Heart left ventricle (tissue), 16 donors: ENCODE measurements at regions not wholly inside any gene's neighbourhood (a gene's known extent, or its start where the extent isn't known, plus 50 kb on each side); places are given as distances from the start of the nearest gene placed in this dataset.

Source experiments
- ATAC-seq, 4 donors: fragments of 200-7000 bp; cut with Tn5 transposase; one replicate each; pipeline ENCODE4 v1.9.1; 2020 to 2022; ENCODE audit warnings: moderate library complexity in 4 of 4, mild to moderate bottlenecking in 3 of 4, moderate number of reproducible peaks in 1 of 4
- DNase-seq, 5 donors: peaks; one replicate each; pipeline ENCODE4 v3.0.0-alpha.2; 2020
- H3K27ac ChIP-seq, 12 donors: fragments of 200-600 bp; sonication (generic) in 4 of 12; one replicate each; pipeline versions ENCODE4 v1.5.0 to v1.8.0; 2016 to 2022; ENCODE audit warnings: mild to moderate bottlenecking in 2 of 12
- H3K27me3 ChIP-seq, 9 donors: fragments of 200-600 bp; sonication (generic) in 2 of 9; one replicate each; pipeline versions ENCODE4 v1.5.1 to v1.8.0; 2016 to 2022; ENCODE audit warnings: mild to moderate bottlenecking in 3 of 9
- H3K36me3 ChIP-seq, 9 donors: fragments of 200-600 bp; sonication (generic) in 2 of 9; one replicate each; pipeline versions ENCODE4 v1.5.0 to v1.8.0; 2018 to 2022; ENCODE audit warnings: mild to moderate bottlenecking in 2 of 9
- H3K4me1 ChIP-seq, 12 donors: fragments of 200-600 bp; sonication (generic) in 4 of 12; one replicate each; pipeline versions ENCODE4 v1.5.0 to v1.8.0; 2016 to 2022; ENCODE audit warnings: mild to moderate bottlenecking in 3 of 12
- H3K4me3 ChIP-seq, 12 donors: fragments of 200-600 bp; sonication (generic) in 4 of 12; one replicate each; pipeline versions ENCODE4 v1.5.0 to v1.8.0; 2017 to 2022; ENCODE audit warnings: mild to moderate bottlenecking in 9 of 12, moderate library complexity in 4 of 12
- H3K9me3 ChIP-seq, 12 donors: fragments of 200-600 bp; sonication (generic) in 4 of 12; one replicate each; pipeline versions ENCODE4 v1.5.0 to v1.8.0; 2016 to 2022; ENCODE audit warnings: mild to moderate bottlenecking in 1 of 12
- CTCF ChIP-seq, 12 donors: fragments of 200-600 bp; sonication (generic) in 4 of 12; IDR thresholded peaks; one replicate each; pipeline versions ENCODE4 v1.5.0 to v1.8.0; 2018 to 2022; ENCODE audit warnings: antibody characterized with exemption in 12 of 12, mild to moderate bottlenecking in 5 of 12
- POLR2A ChIP-seq, 2 donors: fragments of 450-650 bp; IDR thresholded peaks; one replicate each; pipeline ENCODE4 v1.6.1; 2017; ENCODE audit warnings: antibody characterized with exemption in 2 of 2, mild to moderate bottlenecking in 2 of 2, moderate library complexity in 2 of 2
- WGBS, 4 donors: extraction: QIAGEN DNeasy Blood & Tissue Kit in 2 of 4; methylation state at CpG; one replicate each; pipeline versions ENCODE4 v1.1.5 to v1.1.7; 2013 to 2018; 5-methylcytosine and 5-hydroxymethylcytosine counted together
- intact Hi-C, 10 donors: fragments of 100-400 bp; cut with DNase I; formaldehyde crosslinking; loops; one replicate each; pipeline versions ENCODE4 v1.11.1 to v1.14.2; 2022
- donor health status: ischemic (EF 13 %, LVEDD 7.1; RV severe dilation, severe dysfunction).
- donor health status: healthy with polysubstance abuse.
- donor health status: DM: no; HTN: yes; CAD: no.
- donor health status: DM: no; HTN: no; CAD: no.
- donor health status: ischemic (EF 25% LVEDD 6.9; RV normal size, moderate dysfunction).
- donor health status: ischemic (EF 25% LVEDD 5.7; RV mildly dilated, moderate dysfunction).
- donor health status: healthy.
- donor health status: DM: yes; HTN: yes; CAD: no.
- donor health status: ischemic (EF 35%, LVEDD 5.7; RV mildly dilated, moderate dysfunction).
- donor health status: nonischemic (EF 11% LVEDD 7.7; RV severe dilation, severe dysfunction).
- donor health status: DM: yes; HTN: yes; CAD: no.
- donor health status: PGD.
- donor health status: ischemic (EF 29% LVEDD 5.4; RV normal size, mild dysfunction).
- donor health status: nonischemic (EF 23%, LVEDD 6.1; RV moderate dilation, normal function).

- H3K9me3 ChIP-seq, result peaks cover 0 to 42% (median 16%) of the 10 kb centered on the region in 12 donors
- no peaks in the 10 kb centered on the region for H3K36me3 ChIP-seq
- peaks cover 0 to 38% (median 15%) of the 10 kb centered on the region in 12 donors for H3K4me1 ChIP-seq
- TF ChIP-seq POLR2A (IDR thresholded peaks at IDR 0.05), result no peak
- TF ChIP-seq CTCF (IDR thresholded peaks at IDR 0.05), result peak in 5 of 12 donors; percentile 11 to 21 (median 13)
- 91 to 100% (median 94%) methylated on average over 1 of the region's 1 CpG for WGBS, 4 donors
- peaks cover 0 to 7% (median 0%) of the 10 kb centered on the region in 9 donors for H3K27me3 ChIP-seq
- H3K4me3 ChIP-seq, result no peak overlapping the region
- DNase-seq (no peak), ATAC-seq (no peak)
- H3K27ac ChIP-seq, result no peak overlapping the region
- intact Hi-C loops, result loop anchor here in 3 of 10 donors (5.0 to 10.0 kb wide), 2 partner anchors 33 to 144 kb away; no protein-coding TSS in a partner anchor
Measured at GRCh38 chr2:128469203-128469602, 150.5 kb upstream of the HS6ST1 start.

GRCh38 chr2:128469875-128470274 lies 151.2 kb upstream of the HS6ST1 start:
- H3K27ac ChIP-seq, result no peak overlapping the region
- TF ChIP-seq POLR2A (IDR thresholded peaks at IDR 0.05), result no peak
- TF ChIP-seq CTCF (IDR thresholded peaks at IDR 0.05), result no peak
- peaks cover 0 to 7% (median 0%) of the 10 kb centered on the region in 9 donors for H3K27me3 ChIP-seq
- H3K9me3 ChIP-seq, result peaks cover 0 to 42% (median 16%) of the 10 kb centered on the region in 12 donors
- no peak for ATAC-seq
- no peak for DNase-seq
- peaks cover 0 to 39% (median 15%) of the 10 kb centered on the region in 12 donors for H3K4me1 ChIP-seq
- 88 to 96% (median 93%) methylated on average over 2 to 3 of the region's 3 CpGs for WGBS, 4 donors
- intact Hi-C loops, result loop anchor here in 3 of 10 donors (5.0 to 10.0 kb wide), 2 partner anchors 32 to 145 kb away; no protein-coding TSS in a partner anchor
- H3K36me3 ChIP-seq, result no peaks in the 10 kb centered on the region
- no peak overlapping the region for H3K4me3 ChIP-seq

DNA sequence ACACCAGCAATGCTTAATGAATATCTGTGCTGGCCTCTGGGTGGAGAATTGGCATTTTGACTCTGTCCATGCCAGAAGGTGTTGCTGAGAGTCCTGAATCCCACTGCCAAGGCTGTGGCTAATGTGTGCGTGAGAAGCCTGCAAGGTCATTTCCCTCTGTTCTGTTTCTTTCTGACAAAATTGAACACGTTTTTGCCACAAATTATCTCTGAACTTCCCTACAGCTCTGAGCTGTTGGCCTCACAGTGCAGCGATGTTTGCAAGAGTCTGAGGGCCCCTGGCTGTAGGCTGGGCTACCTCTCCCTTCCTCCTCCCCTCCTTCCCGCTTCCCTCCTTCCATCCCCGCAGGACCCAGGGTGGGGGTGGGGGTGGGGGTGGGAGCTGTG lies 154.1 kb upstream of the HS6ST1 start:
- Histone ChIP-seq H3K4me1 (peaks cover 0 to 24% (median 12%) of the 10 kb centered on the region in 12 donors), H3K27me3 (peaks cover 0 to 7% (median 0%) of the 10 kb centered on the region in 9 donors), H3K4me3 (peak overlapping the region in 7 of 12 donors; percentile 18 to 44 (median 33)), H3K9me3 (peaks cover 0 to 29% (median 16%) of the 10 kb centered on the region in 12 donors), H3K36me3 (no peaks in the 10 kb centered on the region), H3K27ac (no peak overlapping the region)
- intact Hi-C loops, result no loop called here
- no peak for DNase-seq
- TF ChIP-seq POLR2A (IDR thresholded peaks at IDR 0.05), result no peak
- TF ChIP-seq CTCF (IDR thresholded peaks at IDR 0.05), result peak in 1 of 12 donors; percentile 12
- peak; percentile 40 to 59 (median 52) for ATAC-seq
- 14 to 36% (median 27%) methylated on average over 5 of the region's 5 CpGs for WGBS, 4 donors

GRCh38 chr2:128473175-128474035 lies 154.7 kb upstream of the HS6ST1 start:
- intact Hi-C loops, result no loop called here
- peaks cover 0 to 18% (median 10%) of the 10 kb centered on the region in 12 donors for H3K4me1 ChIP-seq
- WGBS, 4 donors, result 24 to 38% (median 28%) methylated on average over 25 to 26 of the region's 26 CpGs
- peak; percentile 65 to 81 (median 66) for ATAC-seq
- H3K36me3 ChIP-seq, result no peaks in the 10 kb centered on the region
- peak in 1 of 5 donors; percentile 50 for DNase-seq
- TF ChIP-seq POLR2A (IDR thresholded peaks at IDR 0.05), result no peak
- no peak for TF ChIP-seq CTCF (IDR thresholded peaks at IDR 0.05)
- peaks cover 0 to 23% (median 16%) of the 10 kb centered on the region in 12 donors for H3K9me3 ChIP-seq
- H3K27ac ChIP-seq, result no peak overlapping the region
- peaks cover 0 to 7% (median 0%) of the 10 kb centered on the region in 9 donors for H3K27me3 ChIP-seq
- peak overlapping the region in 7 of 12 donors; percentile 18 to 44 (median 33) for H3K4me3 ChIP-seq
